GM12892 (cell line): ENCODE measurements at regions not wholly inside any gene's neighbourhood (a gene's known extent, or its start where the extent isn't known, plus 50 kb on each side); places are given as distances from the start of the nearest gene placed in this dataset.

ENCODE experiments used
- POLR2A ChIP-seq: IDR thresholded peaks from 2 replicates; pipeline ENCODE4 v1.6.1; 2011; ENCODE audit warnings: low read depth, low read length, control low read depth
- POLR2AphosphoS5 ChIP-seq: IDR thresholded peaks from 2 replicates; pipeline ENCODE4 v1.6.1; 2011; ENCODE audit warnings: low read depth, low read length, control low read depth

- no peak for TF ChIP-seq POLR2AphosphoS5
- TF ChIP-seq POLR2A, result no peak
These were observed 1764.1 kb upstream of the CELF4 start for GRCh38 chr18:39329496-39330275.
